Upper lobe of left lung (tissue), 6 donors: ENCODE measurements at regions not wholly inside any gene's neighbourhood (a gene's known extent, or its start where the extent isn't known, plus 50 kb on each side); places are given as distances from the start of the nearest gene placed in this dataset.

Experiments
- ATAC-seq, 2 donors: fragments of 200-7000 bp; cut with Tn5 transposase; one replicate each; pipeline ENCODE4 v1.9.1; 2022; ENCODE audit warnings: mild to moderate bottlenecking in 2 of 2, moderate library complexity in 2 of 2; ENCODE audit not compliant: low FRiP score in 2 of 2
- DNase-seq, 2 donors: peaks; one replicate each; pipeline ENCODE4 v3.0.0-alpha.2; 2019 to 2020
- H3K27ac ChIP-seq, 4 donors: fragments of 200-600 bp; sonication (generic); one replicate each; pipeline ENCODE4 v1.5.1; 2016 to 2019
- H3K27me3 ChIP-seq, 4 donors: fragments of 200-600 bp; sonication (generic); one replicate each; pipeline ENCODE4 v1.5.1; 2017 to 2019
- H3K36me3 ChIP-seq, 4 donors: fragments of 200-600 bp; sonication (generic); one replicate each; pipeline ENCODE4 v1.5.1; 2016 to 2019
- H3K4me1 ChIP-seq, 4 donors: fragments of 200-600 bp; sonication (generic); one replicate each; pipeline ENCODE4 v1.5.1; 2018 to 2019
- H3K4me3 ChIP-seq, 4 donors: fragments of 200-600 bp; sonication (generic); one replicate each; pipeline ENCODE4 v1.5.1; 2017 to 2019; ENCODE audit warnings: mild to moderate bottlenecking in 2 of 4, moderate library complexity in 1 of 4
- H3K9me3 ChIP-seq, 4 donors: fragments of 200-600 bp; sonication (generic); one replicate each; pipeline ENCODE4 v1.5.1; 2018 to 2019
- EP300 ChIP-seq, 4 donors: sonication (generic); formaldehyde crosslinking; IDR thresholded peaks; one replicate each; pipeline ENCODE4 v1.5.1; 2017; ENCODE audit warnings: antibody characterized with exemption in 4 of 4, control low read depth in 2 of 4
- POLR2A ChIP-seq, 4 donors: fragments of 450-650 bp; IDR thresholded peaks; one replicate each; pipeline ENCODE4 v1.5.1; 2016 to 2017; ENCODE audit warnings: antibody characterized with exemption in 4 of 4, mild to moderate bottlenecking in 2 of 4
- POLR2AphosphoS5 ChIP-seq, 2 donors: sonication (generic); formaldehyde crosslinking; IDR thresholded peaks; one replicate each; pipeline ENCODE4 v1.5.1; 2017; ENCODE audit warnings: antibody characterized with exemption in 2 of 2
- WGBS, 2 donors: methylation state at CpG; one replicate each; pipeline ENCODE4 v1.1.5; 2017 to 2018; 5-methylcytosine and 5-hydroxymethylcytosine counted together
- TF ChIP-seq, protein P1 (sequence below), 6 experiments: fragments of 450-650 bp in 4 of 6; fragments of 200-600 bp in 2 of 6; sonication (generic) in 2 of 6; IDR thresholded peaks; one replicate each; pipeline ENCODE4 v1.5.1; 2016 to 2019; ENCODE audit warnings: antibody characterized with exemption in 6 of 6
- donor health status: DM: no; HTN: no; CAD: no; lungs with moderate emphysema.
- donor health status: DM: no; HTN: yes; CAD: no; lungs with severe emphysema.

DNA sequence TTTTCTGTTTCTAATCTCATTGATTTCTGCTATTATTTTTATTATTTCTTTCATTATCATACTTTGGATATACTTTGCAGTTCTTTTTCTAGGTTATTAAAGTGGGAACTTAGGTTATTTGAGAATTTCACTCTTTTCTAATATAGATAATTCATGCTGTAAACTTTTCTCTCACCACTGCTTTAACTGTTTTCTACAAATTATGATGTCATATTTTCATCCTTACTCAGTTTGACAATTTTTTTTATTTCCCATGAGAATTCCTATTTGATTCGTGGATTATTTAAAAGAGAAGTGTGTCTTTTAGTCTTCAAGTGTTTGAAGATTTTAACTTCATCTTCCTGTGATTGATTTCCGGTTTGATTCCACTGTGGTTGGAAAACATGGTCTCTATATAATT, 336.8 kb upstream of the SALL1 start:
- Histone ChIP-seq H3K27ac (no peak overlapping the region), H3K36me3 (no peaks in the 10 kb centered on the region), H3K4me1 (no peaks in the 10 kb centered on the region), H3K4me3 (no peak overlapping the region), H3K27me3 (no peaks in the 10 kb centered on the region), H3K9me3 (no peaks in the 10 kb centered on the region)
- TF ChIP-seq EP300 (IDR thresholded peaks at IDR 0.05) = no peak
- TF ChIP-seq, protein P1, sequence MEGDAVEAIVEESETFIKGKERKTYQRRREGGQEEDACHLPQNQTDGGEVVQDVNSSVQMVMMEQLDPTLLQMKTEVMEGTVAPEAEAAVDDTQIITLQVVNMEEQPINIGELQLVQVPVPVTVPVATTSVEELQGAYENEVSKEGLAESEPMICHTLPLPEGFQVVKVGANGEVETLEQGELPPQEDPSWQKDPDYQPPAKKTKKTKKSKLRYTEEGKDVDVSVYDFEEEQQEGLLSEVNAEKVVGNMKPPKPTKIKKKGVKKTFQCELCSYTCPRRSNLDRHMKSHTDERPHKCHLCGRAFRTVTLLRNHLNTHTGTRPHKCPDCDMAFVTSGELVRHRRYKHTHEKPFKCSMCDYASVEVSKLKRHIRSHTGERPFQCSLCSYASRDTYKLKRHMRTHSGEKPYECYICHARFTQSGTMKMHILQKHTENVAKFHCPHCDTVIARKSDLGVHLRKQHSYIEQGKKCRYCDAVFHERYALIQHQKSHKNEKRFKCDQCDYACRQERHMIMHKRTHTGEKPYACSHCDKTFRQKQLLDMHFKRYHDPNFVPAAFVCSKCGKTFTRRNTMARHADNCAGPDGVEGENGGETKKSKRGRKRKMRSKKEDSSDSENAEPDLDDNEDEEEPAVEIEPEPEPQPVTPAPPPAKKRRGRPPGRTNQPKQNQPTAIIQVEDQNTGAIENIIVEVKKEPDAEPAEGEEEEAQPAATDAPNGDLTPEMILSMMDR (IDR thresholded peaks at IDR 0.05) = no peak
- no peak for ATAC-seq
- 76 to 88% methylated on average over 2 of the region's 2 CpGs for WGBS, 2 donors
- no peak for DNase-seq

DNA sequence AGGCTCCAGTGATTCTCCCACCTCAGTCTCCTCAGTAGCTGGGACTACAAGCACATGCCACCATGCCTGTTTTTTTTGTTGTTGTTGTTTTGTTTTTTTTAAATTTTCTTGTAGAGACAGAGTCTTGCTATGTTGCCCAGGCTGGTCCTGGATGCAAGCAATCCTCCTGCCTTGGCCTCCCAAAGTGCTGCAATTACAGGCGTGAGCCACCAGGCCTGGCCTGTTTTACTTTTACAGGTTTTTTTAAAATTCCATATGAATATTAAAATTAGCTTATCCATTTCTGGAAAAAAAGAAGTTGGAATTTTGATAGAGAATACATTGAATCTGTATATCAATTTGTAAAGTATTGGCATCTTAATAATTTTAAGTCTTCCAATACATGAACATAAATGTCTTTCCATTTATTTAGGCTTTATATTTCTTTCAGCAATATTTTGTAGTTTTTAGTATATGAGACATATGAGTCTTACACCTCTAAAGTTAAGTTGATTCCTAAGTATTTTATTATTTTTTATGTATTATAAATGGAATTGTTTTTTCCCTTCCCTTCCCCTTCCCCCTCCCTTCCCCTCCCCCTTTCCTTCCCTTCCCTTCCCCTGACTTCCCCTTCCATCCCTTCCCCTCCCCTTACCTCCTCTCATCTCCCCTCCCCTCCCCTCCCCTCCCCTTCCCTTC, 323.5 kb upstream of the SALL1 start:
- Histone ChIP-seq H3K9me3 (no peaks in the 10 kb centered on the region), H3K36me3 (no peaks in the 10 kb centered on the region), H3K4me1 (no peaks in the 10 kb centered on the region), H3K4me3 (no peak overlapping the region), H3K27me3 (no peaks in the 10 kb centered on the region), H3K27ac (no peak overlapping the region)
- DNase-seq (no peak), ATAC-seq (no peak)
- TF ChIP-seq POLR2AphosphoS5 (IDR thresholded peaks at IDR 0.05) (no peak), POLR2A (IDR thresholded peaks at IDR 0.05) (no peak), EP300 (IDR thresholded peaks at IDR 0.05) (no peak)
- TF ChIP-seq, protein P1 (IDR thresholded peaks at IDR 0.05) = no peak
- WGBS, 2 donors = 87 to 92% methylated on average over 1 of the region's 1 CpG

DNA sequence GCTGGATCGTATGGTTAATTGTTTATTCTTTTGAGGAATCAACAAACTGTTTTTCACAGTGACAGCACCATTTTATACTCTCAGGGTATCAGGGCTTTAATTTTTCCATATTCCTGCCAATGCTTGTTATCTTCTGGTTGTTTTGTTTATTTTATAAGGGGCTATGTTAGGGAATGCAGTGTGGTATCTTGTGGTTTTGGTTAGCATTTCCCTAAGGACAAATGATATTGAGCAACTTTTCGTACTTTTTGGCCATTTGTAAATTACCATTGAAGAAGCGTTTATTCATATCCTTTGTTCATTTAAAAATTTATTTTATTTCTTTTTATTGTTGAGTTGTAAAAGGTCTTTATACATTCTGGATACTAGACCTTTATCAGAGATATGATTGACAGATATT, 322.0 kb upstream of the SALL1 start:
- ATAC-seq (no peak), DNase-seq (no peak)
- Histone ChIP-seq H3K4me3 (no peak overlapping the region), H3K36me3 (no peaks in the 10 kb centered on the region), H3K4me1 (no peaks in the 10 kb centered on the region), H3K27ac (no peak overlapping the region), H3K9me3 (no peaks in the 10 kb centered on the region), H3K27me3 (no peaks in the 10 kb centered on the region)
- TF ChIP-seq EP300 (IDR thresholded peaks at IDR 0.05) = no peak
- no peak for TF ChIP-seq POLR2AphosphoS5 (IDR thresholded peaks at IDR 0.05)
- TF ChIP-seq, protein P1 (IDR thresholded peaks at IDR 0.05) = no peak
- no peak for TF ChIP-seq POLR2A (IDR thresholded peaks at IDR 0.05)
- 78 to 82% methylated on average over 3 of the region's 3 CpGs for WGBS, 2 donors

DNA sequence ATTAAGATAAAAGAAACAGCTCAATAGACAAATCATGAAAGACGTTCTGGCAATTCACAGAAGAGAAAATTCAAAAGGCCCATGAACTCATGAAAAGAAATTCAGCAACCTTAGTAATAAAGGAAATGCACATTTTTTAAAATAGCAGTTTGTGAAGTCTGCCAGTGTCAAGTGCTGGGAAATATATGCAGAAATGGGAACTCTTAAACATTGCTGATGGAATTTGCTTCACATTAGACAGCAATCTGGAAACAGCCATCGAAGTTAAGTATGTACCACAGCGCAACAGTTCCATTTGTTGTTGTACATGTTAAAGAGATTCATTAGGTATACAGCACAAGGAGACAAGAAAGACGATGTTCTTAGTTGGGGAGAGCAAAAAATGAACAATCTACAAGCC, 319.4 kb upstream of the SALL1 start:
- Histone ChIP-seq H3K4me3 (no peak overlapping the region), H3K27me3 (no peaks in the 10 kb centered on the region), H3K27ac (no peak overlapping the region), H3K9me3 (no peaks in the 10 kb centered on the region), H3K36me3 (no peaks in the 10 kb centered on the region), H3K4me1 (no peaks in the 10 kb centered on the region)
- DNase-seq (no peak), ATAC-seq (no peak)
- 59 to 66% methylated on average over 4 of the region's 4 CpGs for WGBS, 2 donors
- TF ChIP-seq POLR2A (IDR thresholded peaks at IDR 0.05) (no peak), EP300 (IDR thresholded peaks at IDR 0.05) (no peak), POLR2AphosphoS5 (IDR thresholded peaks at IDR 0.05) (no peak)
- TF ChIP-seq, protein P1 (IDR thresholded peaks at IDR 0.05) = no peak

GRCh38 chr16:51464996-51465395, 313.9 kb upstream of the SALL1 start:
- no peak for TF ChIP-seq EP300 (IDR thresholded peaks at IDR 0.05)
- no peak for TF ChIP-seq POLR2AphosphoS5 (IDR thresholded peaks at IDR 0.05)
- TF ChIP-seq, protein P1 (IDR thresholded peaks at IDR 0.05) = no peak
- no peak for TF ChIP-seq POLR2A (IDR thresholded peaks at IDR 0.05)
- Histone ChIP-seq H3K4me3 (no peak overlapping the region), H3K27me3 (no peaks in the 10 kb centered on the region), H3K4me1 (no peaks in the 10 kb centered on the region), H3K9me3 (no peaks in the 10 kb centered on the region), H3K27ac (no peak overlapping the region), H3K36me3 (no peaks in the 10 kb centered on the region)
- WGBS, 2 donors = 79 to 86% methylated on average over 5 of the region's 5 CpGs
- ATAC-seq = no peak
- DNase-seq = no peak
